ENCODE measurements at regions not wholly inside any gene's neighbourhood (a gene's known extent, or its start where the extent isn't known, plus 50 kb on each side); places are given as distances from the start of the nearest gene placed in this dataset.

DNA sequence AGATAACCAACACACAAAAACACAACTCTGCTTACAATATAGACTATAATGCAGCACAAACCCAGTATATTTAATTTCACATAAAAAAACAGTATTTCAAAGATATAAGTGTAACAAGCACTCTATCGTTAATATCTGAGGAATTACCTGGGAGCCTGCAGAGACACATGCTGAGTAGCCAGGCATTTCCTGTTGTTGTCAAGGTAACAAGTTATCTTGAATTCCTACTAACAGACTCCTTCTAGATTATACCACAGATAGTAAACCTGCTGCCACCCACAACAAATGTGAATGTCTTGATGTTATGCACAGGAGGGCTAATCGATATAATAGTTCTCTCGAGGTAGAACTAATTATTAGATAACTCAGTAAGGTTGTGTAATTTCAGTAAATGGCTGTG lies 826.0 kb upstream of the PRR20A start:
- intact Hi-C loops (cut with DNase I; ENCODE audit: low total_unique reads) = no loop called here
- WGBS, 5 donors = 37 to 56% (median 46%) methylated on average over 3 of the region's 3 CpGs
- Histone ChIP-seq H3K9me3 (no peaks in the 10 kb centered on the region), H3K36me3 (no peaks in the 10 kb centered on the region), H3K27me3 (no peaks in the 10 kb centered on the region), H3K27ac (no peak overlapping the region), H3K4me1 (no peaks in the 10 kb centered on the region), H3K4me3 (no peak overlapping the region)
- no peak for TF ChIP-seq POLR2AphosphoS5 (IDR thresholded peaks at IDR 0.05)
- TF ChIP-seq POLR2A (IDR thresholded peaks at IDR 0.05) = no peak
- TF ChIP-seq, protein P1, sequence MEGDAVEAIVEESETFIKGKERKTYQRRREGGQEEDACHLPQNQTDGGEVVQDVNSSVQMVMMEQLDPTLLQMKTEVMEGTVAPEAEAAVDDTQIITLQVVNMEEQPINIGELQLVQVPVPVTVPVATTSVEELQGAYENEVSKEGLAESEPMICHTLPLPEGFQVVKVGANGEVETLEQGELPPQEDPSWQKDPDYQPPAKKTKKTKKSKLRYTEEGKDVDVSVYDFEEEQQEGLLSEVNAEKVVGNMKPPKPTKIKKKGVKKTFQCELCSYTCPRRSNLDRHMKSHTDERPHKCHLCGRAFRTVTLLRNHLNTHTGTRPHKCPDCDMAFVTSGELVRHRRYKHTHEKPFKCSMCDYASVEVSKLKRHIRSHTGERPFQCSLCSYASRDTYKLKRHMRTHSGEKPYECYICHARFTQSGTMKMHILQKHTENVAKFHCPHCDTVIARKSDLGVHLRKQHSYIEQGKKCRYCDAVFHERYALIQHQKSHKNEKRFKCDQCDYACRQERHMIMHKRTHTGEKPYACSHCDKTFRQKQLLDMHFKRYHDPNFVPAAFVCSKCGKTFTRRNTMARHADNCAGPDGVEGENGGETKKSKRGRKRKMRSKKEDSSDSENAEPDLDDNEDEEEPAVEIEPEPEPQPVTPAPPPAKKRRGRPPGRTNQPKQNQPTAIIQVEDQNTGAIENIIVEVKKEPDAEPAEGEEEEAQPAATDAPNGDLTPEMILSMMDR (IDR thresholded peaks at IDR 0.05) = no peak
- TF ChIP-seq EP300 (IDR thresholded peaks at IDR 0.05) = no peak
- no peak for DNase-seq

DNA sequence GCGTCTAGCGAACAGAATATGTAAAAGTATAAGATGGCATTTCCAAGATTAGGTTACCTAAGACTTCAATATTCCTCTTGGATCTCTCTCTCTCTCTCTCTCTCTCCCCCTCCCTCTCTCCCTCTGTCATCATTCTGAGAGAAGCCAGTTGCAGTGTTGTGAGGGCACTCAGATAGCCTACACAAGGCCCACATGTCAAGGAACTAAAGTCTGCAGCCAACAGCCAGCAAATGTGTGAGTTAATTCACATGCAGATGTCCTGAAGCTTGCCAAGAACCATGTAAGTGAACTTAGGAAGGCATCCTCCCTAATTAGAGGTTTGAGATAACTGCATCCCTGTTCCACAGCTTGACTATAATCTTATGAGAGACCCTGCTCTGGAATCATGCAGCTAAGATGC lies 822.9 kb upstream of the PRR20A start:
- intact Hi-C loops (cut with DNase I; ENCODE audit: low total_unique reads) = no loop called here
- Histone ChIP-seq H3K36me3 (no peaks in the 10 kb centered on the region), H3K4me3 (no peak overlapping the region)

DNA sequence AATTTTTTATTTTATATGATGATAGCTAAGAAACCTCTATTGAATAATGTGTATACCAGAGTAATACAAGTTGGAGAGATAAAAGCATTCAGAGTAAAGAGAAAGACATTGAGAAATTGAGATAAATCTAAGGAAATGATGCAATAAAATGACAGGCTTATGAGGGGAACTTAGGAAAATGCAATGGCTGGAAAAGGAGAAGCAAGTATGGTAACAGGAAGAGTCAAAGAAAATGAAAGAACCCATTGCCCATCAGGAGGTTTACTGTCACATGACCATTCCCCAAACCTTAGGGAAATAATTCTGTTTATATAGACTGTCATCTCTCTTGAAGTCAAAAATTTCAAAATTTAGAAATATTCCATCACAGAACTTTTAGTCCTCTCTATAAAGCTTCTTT lies 808.0 kb upstream of the PRR20A start:
- H3K4me3 ChIP-seq = no peak overlapping the region
- no peaks in the 10 kb centered on the region for H3K4me1 ChIP-seq
- intact Hi-C loops (cut with DNase I; ENCODE audit: low total_unique reads) = no loop called here

More for the DNA sequence above, 822.9 kb upstream of the PRR20A start:
- peak in 1 of 2 donors; percentile 20 for DNase-seq
- Histone ChIP-seq H3K27ac (no peak overlapping the region), H3K4me1 (no peaks in the 10 kb centered on the region), H3K27me3 (no peaks in the 10 kb centered on the region), H3K9me3 (no peaks in the 10 kb centered on the region)
- TF ChIP-seq EP300 (IDR thresholded peaks at IDR 0.05) (no peak), POLR2AphosphoS5 (IDR thresholded peaks at IDR 0.05) (no peak), POLR2A (IDR thresholded peaks at IDR 0.05) (no peak)
- TF ChIP-seq, protein P1 (IDR thresholded peaks at IDR 0.05) = no peak
- WGBS, 5 donors = 90 to 98% (median 97%) methylated on average over 2 of the region's 2 CpGs

DNA sequence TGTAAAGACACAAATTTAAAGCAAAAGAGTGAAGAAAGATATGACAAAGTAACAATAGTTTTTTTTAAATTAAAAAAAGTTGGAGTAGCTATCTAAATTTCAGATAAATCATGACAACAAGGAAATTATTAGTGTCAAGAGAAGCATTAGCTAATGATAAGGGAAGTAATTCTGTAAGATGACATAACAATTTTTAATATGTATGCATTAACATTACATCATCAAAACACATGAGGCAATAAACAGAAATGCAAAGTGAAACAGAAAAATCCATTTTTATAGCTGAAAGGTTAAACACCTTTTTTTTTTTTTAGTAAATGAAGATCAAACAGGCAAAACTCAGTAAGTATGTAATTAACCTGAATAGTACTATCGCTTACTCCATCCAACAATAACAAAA lies 804.9 kb upstream of the PRR20A start:
- Histone ChIP-seq H3K9me3 (peaks cover 0 to 12% (median 4%) of the 10 kb centered on the region in 4 donors), H3K4me1 (no peaks in the 10 kb centered on the region), H3K27me3 (no peaks in the 10 kb centered on the region), H3K36me3 (no peaks in the 10 kb centered on the region), H3K27ac (no peak overlapping the region), H3K4me3 (no peak overlapping the region)
- 90 to 100% (median 98%) methylated on average over 1 of the region's 1 CpG for WGBS, 5 donors
- TF ChIP-seq EP300 (IDR thresholded peaks at IDR 0.05) (no peak), POLR2AphosphoS5 (IDR thresholded peaks at IDR 0.05) (no peak), POLR2A (IDR thresholded peaks at IDR 0.05) (no peak)
- TF ChIP-seq, protein P1 (IDR thresholded peaks at IDR 0.05) = no peak
- no peak for DNase-seq
- intact Hi-C loops (cut with DNase I; ENCODE audit: low total_unique reads) = no loop called here

More for the DNA sequence above, 808.0 kb upstream of the PRR20A start:
- TF ChIP-seq POLR2A (IDR thresholded peaks at IDR 0.05) (no peak), POLR2AphosphoS5 (IDR thresholded peaks at IDR 0.05) (no peak), EP300 (IDR thresholded peaks at IDR 0.05) (no peak)
- TF ChIP-seq, protein P1 (IDR thresholded peaks at IDR 0.05) = no peak
- H3K36me3 ChIP-seq = no peaks in the 10 kb centered on the region
- H3K27me3 ChIP-seq = no peaks in the 10 kb centered on the region
- H3K27ac ChIP-seq = no peak overlapping the region
- H3K9me3 ChIP-seq = no peaks in the 10 kb centered on the region
- DNase-seq = no peak

Data from stomach (tissue), 8 donors.